IgD-negative memory B cell (primary cell): ENCODE measurements at regions not wholly inside any gene's neighbourhood (a gene's known extent, or its start where the extent isn't known, plus 50 kb on each side); places are given as distances from the start of the nearest gene placed in this dataset.
"Not testable (repeated sequence)": the region's sequence is repeated elsewhere in the genome, so short reads cannot be mapped to it uniquely, and the experiment has no call there.

Experiments used
- H3K27ac Mint-ChIP-seq, 3 donors: one replicate each; pipeline ENCODE4 v1.8.0; 2020 to 2022; ENCODE audit warnings: mild to moderate bottlenecking in 3 of 3, mixed read lengths in 3 of 3, moderate library complexity in 1 of 3
- H3K27me3 Mint-ChIP-seq: one replicate; pipeline ENCODE4 v1.8.0; 2021; ENCODE audit warnings: mixed read lengths
- H3K36me3 Mint-ChIP-seq: one replicate; pipeline ENCODE4 v1.8.0; 2020; ENCODE audit warnings: mild to moderate bottlenecking, mixed read lengths
- H3K4me1 Mint-ChIP-seq, 3 donors: one replicate each; pipeline ENCODE4 v1.8.0; 2020 to 2022; ENCODE audit warnings: mixed read lengths in 3 of 3, mild to moderate bottlenecking in 1 of 3
- H3K4me3 Mint-ChIP-seq, 4 donors: one replicate each; pipeline ENCODE4 v1.8.0; 2020 to 2022; ENCODE audit warnings: mild to moderate bottlenecking in 4 of 4, mixed read lengths in 4 of 4, moderate library complexity in 3 of 4
- H3K9me3 Mint-ChIP-seq, 3 donors: one replicate each; pipeline ENCODE4 v1.8.0; 2020 to 2021; ENCODE audit warnings: mixed read lengths in 3 of 3, mild to moderate bottlenecking in 1 of 3

- peaks cover 0 to 3% (median 0%) of the 10 kb centered on the region in 3 donors for H3K9me3 Mint-ChIP-seq
- H3K27me3 Mint-ChIP-seq: no peaks in the 10 kb centered on the region
- H3K4me3 Mint-ChIP-seq: no peak overlapping the region
- H3K4me1 Mint-ChIP-seq: no peaks in the 10 kb centered on the region
- no peak overlapping the region for H3K27ac Mint-ChIP-seq
- no peaks in the 10 kb centered on the region for H3K36me3 Mint-ChIP-seq
These were observed 261.6 kb downstream of the ASXL3 start for GRCh38 chr18:33839452-33840211.

GRCh38 chr18:33838054-33838453 lies 260.0 kb downstream of the ASXL3 start:
- peaks cover 0 to 6% (median 0%) of the 10 kb centered on the region in 3 donors for H3K9me3 Mint-ChIP-seq
- no peak overlapping the region for H3K4me3 Mint-ChIP-seq
- no peaks in the 10 kb centered on the region for H3K4me1 Mint-ChIP-seq
- no peak overlapping the region for H3K27ac Mint-ChIP-seq
- H3K27me3 Mint-ChIP-seq: no peaks in the 10 kb centered on the region
- no peaks in the 10 kb centered on the region for H3K36me3 Mint-ChIP-seq

GRCh38 chr18:33837191-33837590 lies 259.2 kb downstream of the ASXL3 start:
- Mint-ChIP-seq H3K9me3 (peaks cover 0 to 6% (median 0%) of the 10 kb centered on the region in 3 donors), H3K36me3 (no peaks in the 10 kb centered on the region), H3K4me1 (no peaks in the 10 kb centered on the region), H3K27me3 (no peaks in the 10 kb centered on the region), H3K27ac (no peak overlapping the region), H3K4me3 (no peak overlapping the region)

GRCh38 chr18:33836564-33836963 lies 258.5 kb downstream of the ASXL3 start:
- Mint-ChIP-seq H3K27ac (no peak overlapping the region), H3K4me1 (no peaks in the 10 kb centered on the region), H3K9me3 (peaks cover 0 to 8% (median 0%) of the 10 kb centered on the region in 3 donors), H3K36me3 (no peaks in the 10 kb centered on the region), H3K27me3 (no peaks in the 10 kb centered on the region), H3K4me3 (no peak overlapping the region)

GRCh38 chr18:33835419-33835818 lies 257.4 kb downstream of the ASXL3 start:
- Mint-ChIP-seq H3K9me3 (peaks cover 0 to 10% (median 0%) of the 10 kb centered on the region in 3 donors), H3K27ac (no peak overlapping the region), H3K4me1 (no peaks in the 10 kb centered on the region), H3K36me3 (no peaks in the 10 kb centered on the region), H3K27me3 (no peaks in the 10 kb centered on the region), H3K4me3 (no peak overlapping the region)

- H3K36me3 Mint-ChIP-seq: no peaks in the 10 kb centered on the region
- no peaks in the 10 kb centered on the region for H3K4me1 Mint-ChIP-seq
- H3K27ac Mint-ChIP-seq: no peak overlapping the region
- no peak overlapping the region for H3K4me3 Mint-ChIP-seq
- no peaks in the 10 kb centered on the region for H3K27me3 Mint-ChIP-seq
- H3K9me3 Mint-ChIP-seq: peaks cover 0 to 10% (median 0%) of the 10 kb centered on the region in 3 donors
These were observed 255.8 kb downstream of the ASXL3 start for GRCh38 chr18:33833842-33834241.

GRCh38 chr18:33831424-33831823 lies 253.4 kb downstream of the ASXL3 start:
- Mint-ChIP-seq H3K27ac (no peak overlapping the region), H3K36me3 (no peaks in the 10 kb centered on the region), H3K4me3 (no peak overlapping the region), H3K4me1 (no peaks in the 10 kb centered on the region), H3K9me3 (peaks cover 0 to 15% (median 0%) of the 10 kb centered on the region in 3 donors), H3K27me3 (no peaks in the 10 kb centered on the region)

GRCh38 chr18:33830213-33830612 lies 252.2 kb downstream of the ASXL3 start:
- no peak overlapping the region for H3K4me3 Mint-ChIP-seq
- no peaks in the 10 kb centered on the region for H3K36me3 Mint-ChIP-seq
- no peaks in the 10 kb centered on the region for H3K4me1 Mint-ChIP-seq
- H3K27me3 Mint-ChIP-seq: no peaks in the 10 kb centered on the region
- H3K9me3 Mint-ChIP-seq: peaks cover 0 to 12% (median 0%) of the 10 kb centered on the region in 3 donors
- no peak overlapping the region for H3K27ac Mint-ChIP-seq

- Mint-ChIP-seq H3K4me3 (no peak overlapping the region), H3K27ac (no peak overlapping the region), H3K27me3 (no peaks in the 10 kb centered on the region), H3K9me3 (peaks cover 2 to 12% (median 3%) of the 10 kb centered on the region in 3 donors), H3K4me1 (no peaks in the 10 kb centered on the region), H3K36me3 (no peaks in the 10 kb centered on the region)
These were observed 250.9 kb downstream of the ASXL3 start for GRCh38 chr18:33828949-33829348.

- no peak overlapping the region for H3K4me3 Mint-ChIP-seq
- no peaks in the 10 kb centered on the region for H3K36me3 Mint-ChIP-seq
These were observed 248.1 kb downstream of the ASXL3 start for GRCh38 chr18:33826151-33826550.

GRCh38 chr18:33821503-33821902 lies 243.5 kb downstream of the ASXL3 start:
- Mint-ChIP-seq H3K36me3 (no peaks in the 10 kb centered on the region), H3K9me3 (peaks cover 3 to 7% (median 6%) of the 10 kb centered on the region in 3 donors), H3K27ac (no peak overlapping the region), H3K4me1 (no peaks in the 10 kb centered on the region), H3K27me3 (no peaks in the 10 kb centered on the region), H3K4me3 (no peak overlapping the region)

More at GRCh38 chr18:33826151-33826550, 248.1 kb downstream of the ASXL3 start:
- no peaks in the 10 kb centered on the region for H3K4me1 Mint-ChIP-seq
- H3K9me3 Mint-ChIP-seq: peaks cover 2 to 9% (median 3%) of the 10 kb centered on the region in 3 donors
- no peak overlapping the region for H3K27ac Mint-ChIP-seq
- H3K27me3 Mint-ChIP-seq: no peaks in the 10 kb centered on the region

GRCh38 chr18:33820517-33821371 lies 242.7 kb downstream of the ASXL3 start:
- Mint-ChIP-seq H3K4me3 (no peak overlapping the region), H3K9me3 (peaks cover 3 to 7% (median 6%) of the 10 kb centered on the region in 3 donors), H3K4me1 (no peaks in the 10 kb centered on the region), H3K27me3 (no peaks in the 10 kb centered on the region), H3K36me3 (no peaks in the 10 kb centered on the region), H3K27ac (no peak overlapping the region)

- H3K4me3 Mint-ChIP-seq, H3K4me1 Mint-ChIP-seq, H3K36me3 Mint-ChIP-seq, H3K27me3 Mint-ChIP-seq, H3K27ac Mint-ChIP-seq, H3K9me3 Mint-ChIP-seq: not testable (repeated sequence)
These were observed 241.8 kb downstream of the ASXL3 start for GRCh38 chr18:33819692-33820343.

- H3K27me3 Mint-ChIP-seq: no peaks in the 10 kb centered on the region
- no peak overlapping the region for H3K27ac Mint-ChIP-seq
- no peak overlapping the region for H3K4me3 Mint-ChIP-seq
- H3K36me3 Mint-ChIP-seq: no peaks in the 10 kb centered on the region
- H3K4me1 Mint-ChIP-seq: no peaks in the 10 kb centered on the region
- H3K9me3 Mint-ChIP-seq: peaks cover 0 to 4% (median 4%) of the 10 kb centered on the region in 3 donors
These were observed 240.1 kb downstream of the ASXL3 start for GRCh38 chr18:33818145-33818544.

- Mint-ChIP-seq H3K27me3 (no peaks in the 10 kb centered on the region), H3K27ac (no peak overlapping the region), H3K9me3 (peaks cover 0 to 4% (median 4%) of the 10 kb centered on the region in 3 donors), H3K36me3 (no peaks in the 10 kb centered on the region), H3K4me1 (no peaks in the 10 kb centered on the region), H3K4me3 (no peak overlapping the region)
These were observed 239.1 kb downstream of the ASXL3 start for GRCh38 chr18:33817096-33817495.
